Liver (tissue), 3 donors: ENCODE measurements at regions not wholly inside any gene's neighbourhood (a gene's known extent, or its start where the extent isn't known, plus 50 kb on each side); places are given as distances from the start of the nearest gene placed in this dataset.

Source experiments
- GABPA ChIP-seq, 2 donors: IDR thresholded peaks in 1 of 2; conservative IDR thresholded peaks in 1 of 2; 2 replicates each; pipeline ENCODE4 v1.6.1; 2016; ENCODE audit warnings: antibody characterized with exemption in 2 of 2, mild to moderate bottlenecking in 1 of 2, moderate library complexity in 1 of 2
- JUND ChIP-seq, 2 donors: IDR thresholded peaks; 2 replicates each; pipeline ENCODE4 v1.6.1; 2016; ENCODE audit warnings: antibody characterized with exemption in 2 of 2
- RAD21 ChIP-seq, 2 donors: IDR thresholded peaks; 2 replicates each; pipeline ENCODE4 v1.6.1; 2016; ENCODE audit warnings: antibody characterized with exemption in 2 of 2, mild to moderate bottlenecking in 2 of 2
- TF ChIP-seq, protein P1 (sequence below): fragments of 150-350 bp; IDR thresholded peaks from 2 replicates; pipeline ENCODE4 v1.5.1; 2017; ENCODE audit warnings: improper control_type of control experiment, low read depth, low read length; ENCODE audit not compliant: missing input control
- TF ChIP-seq, protein P2 (sequence below): IDR thresholded peaks from 2 replicates; pipeline ENCODE4 v1.6.1; 2016; ENCODE audit warnings: antibody characterized with exemption
- TF ChIP-seq, protein P3 (sequence below): IDR thresholded peaks from 2 replicates; pipeline ENCODE4 v1.6.1; 2016; ENCODE audit warnings: antibody characterized with exemption
- donor health status: healthy.
- donor health status: healthy.

- TF ChIP-seq, protein P1, sequence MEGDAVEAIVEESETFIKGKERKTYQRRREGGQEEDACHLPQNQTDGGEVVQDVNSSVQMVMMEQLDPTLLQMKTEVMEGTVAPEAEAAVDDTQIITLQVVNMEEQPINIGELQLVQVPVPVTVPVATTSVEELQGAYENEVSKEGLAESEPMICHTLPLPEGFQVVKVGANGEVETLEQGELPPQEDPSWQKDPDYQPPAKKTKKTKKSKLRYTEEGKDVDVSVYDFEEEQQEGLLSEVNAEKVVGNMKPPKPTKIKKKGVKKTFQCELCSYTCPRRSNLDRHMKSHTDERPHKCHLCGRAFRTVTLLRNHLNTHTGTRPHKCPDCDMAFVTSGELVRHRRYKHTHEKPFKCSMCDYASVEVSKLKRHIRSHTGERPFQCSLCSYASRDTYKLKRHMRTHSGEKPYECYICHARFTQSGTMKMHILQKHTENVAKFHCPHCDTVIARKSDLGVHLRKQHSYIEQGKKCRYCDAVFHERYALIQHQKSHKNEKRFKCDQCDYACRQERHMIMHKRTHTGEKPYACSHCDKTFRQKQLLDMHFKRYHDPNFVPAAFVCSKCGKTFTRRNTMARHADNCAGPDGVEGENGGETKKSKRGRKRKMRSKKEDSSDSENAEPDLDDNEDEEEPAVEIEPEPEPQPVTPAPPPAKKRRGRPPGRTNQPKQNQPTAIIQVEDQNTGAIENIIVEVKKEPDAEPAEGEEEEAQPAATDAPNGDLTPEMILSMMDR, result no peak
- TF ChIP-seq, protein P2, sequence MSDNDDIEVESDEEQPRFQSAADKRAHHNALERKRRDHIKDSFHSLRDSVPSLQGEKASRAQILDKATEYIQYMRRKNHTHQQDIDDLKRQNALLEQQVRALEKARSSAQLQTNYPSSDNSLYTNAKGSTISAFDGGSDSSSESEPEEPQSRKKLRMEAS, result no peak
- TF ChIP-seq GABPA (IDR thresholded peaks at IDR 0.05 in 1 of 2, conservative IDR thresholded peaks at IDR 0.05 in 1 of 2) (no peak), JUND (IDR thresholded peaks at IDR 0.05) (no peak), RAD21 (IDR thresholded peaks at IDR 0.05) (no peak)
- TF ChIP-seq, protein P3, sequence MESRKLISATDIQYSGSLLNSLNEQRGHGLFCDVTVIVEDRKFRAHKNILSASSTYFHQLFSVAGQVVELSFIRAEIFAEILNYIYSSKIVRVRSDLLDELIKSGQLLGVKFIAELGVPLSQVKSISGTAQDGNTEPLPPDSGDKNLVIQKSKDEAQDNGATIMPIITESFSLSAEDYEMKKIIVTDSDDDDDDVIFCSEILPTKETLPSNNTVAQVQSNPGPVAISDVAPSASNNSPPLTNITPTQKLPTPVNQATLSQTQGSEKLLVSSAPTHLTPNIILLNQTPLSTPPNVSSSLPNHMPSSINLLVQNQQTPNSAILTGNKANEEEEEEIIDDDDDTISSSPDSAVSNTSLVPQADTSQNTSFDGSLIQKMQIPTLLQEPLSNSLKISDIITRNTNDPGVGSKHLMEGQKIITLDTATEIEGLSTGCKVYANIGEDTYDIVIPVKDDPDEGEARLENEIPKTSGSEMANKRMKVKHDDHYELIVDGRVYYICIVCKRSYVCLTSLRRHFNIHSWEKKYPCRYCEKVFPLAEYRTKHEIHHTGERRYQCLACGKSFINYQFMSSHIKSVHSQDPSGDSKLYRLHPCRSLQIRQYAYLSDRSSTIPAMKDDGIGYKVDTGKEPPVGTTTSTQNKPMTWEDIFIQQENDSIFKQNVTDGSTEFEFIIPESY, result no peak
Observed at GRCh38 chr7:91526404-91526803, 262.2 kb downstream of the FZD1 start.
